HEK293 (cell line): ENCODE measurements at regions not wholly inside any gene's neighbourhood (a gene's known extent, or its start where the extent isn't known, plus 50 kb on each side); places are given as distances from the start of the nearest gene placed in this dataset.

Experiments
- ZNF324 ChIP-seq: fragments of 450-650 bp; formaldehyde crosslinking; IDR thresholded peaks from 2 replicates; pipeline ENCODE4 v1.5.1; 2016; ENCODE audit warnings: missing biosample characterization, missing genetic modification characterization
- TF ChIP-seq, protein P1 (sequence below): fragments of 450-650 bp; formaldehyde crosslinking; IDR thresholded peaks from 2 replicates; pipeline ENCODE4 v1.5.1; 2016; ENCODE audit warnings: missing biosample characterization, missing genetic modification characterization
- TF ChIP-seq, protein P2 (sequence below): fragments of 450-650 bp; formaldehyde crosslinking; IDR thresholded peaks from 2 replicates; pipeline ENCODE4 v1.5.1; 2016; ENCODE audit warnings: missing biosample characterization, missing genetic modification characterization

DNA sequence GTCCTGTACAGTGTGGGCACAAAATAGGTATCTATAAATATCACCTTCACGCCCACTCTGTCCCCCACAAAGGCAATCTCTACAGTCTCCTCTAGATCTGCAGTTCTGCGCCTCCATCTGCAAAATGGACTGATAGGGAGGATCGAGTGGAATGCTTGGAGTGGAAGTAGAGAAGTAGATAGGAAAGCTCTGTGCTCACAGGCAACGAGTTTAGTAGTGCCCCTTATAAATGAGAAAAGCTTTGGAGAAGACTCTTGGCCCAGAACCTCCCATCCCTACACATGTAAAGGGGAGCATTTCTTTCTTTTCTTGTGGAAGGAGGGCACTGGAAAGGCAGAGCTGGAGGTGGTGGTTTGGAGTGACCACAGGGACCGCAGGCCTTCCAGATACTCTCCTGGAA lies 88.5 kb downstream of the ZNF621 start:
- TF ChIP-seq ZNF324 (tag by site-specific recombination) = no peak
- TF ChIP-seq, protein P1, sequence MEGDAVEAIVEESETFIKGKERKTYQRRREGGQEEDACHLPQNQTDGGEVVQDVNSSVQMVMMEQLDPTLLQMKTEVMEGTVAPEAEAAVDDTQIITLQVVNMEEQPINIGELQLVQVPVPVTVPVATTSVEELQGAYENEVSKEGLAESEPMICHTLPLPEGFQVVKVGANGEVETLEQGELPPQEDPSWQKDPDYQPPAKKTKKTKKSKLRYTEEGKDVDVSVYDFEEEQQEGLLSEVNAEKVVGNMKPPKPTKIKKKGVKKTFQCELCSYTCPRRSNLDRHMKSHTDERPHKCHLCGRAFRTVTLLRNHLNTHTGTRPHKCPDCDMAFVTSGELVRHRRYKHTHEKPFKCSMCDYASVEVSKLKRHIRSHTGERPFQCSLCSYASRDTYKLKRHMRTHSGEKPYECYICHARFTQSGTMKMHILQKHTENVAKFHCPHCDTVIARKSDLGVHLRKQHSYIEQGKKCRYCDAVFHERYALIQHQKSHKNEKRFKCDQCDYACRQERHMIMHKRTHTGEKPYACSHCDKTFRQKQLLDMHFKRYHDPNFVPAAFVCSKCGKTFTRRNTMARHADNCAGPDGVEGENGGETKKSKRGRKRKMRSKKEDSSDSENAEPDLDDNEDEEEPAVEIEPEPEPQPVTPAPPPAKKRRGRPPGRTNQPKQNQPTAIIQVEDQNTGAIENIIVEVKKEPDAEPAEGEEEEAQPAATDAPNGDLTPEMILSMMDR = no peak
- TF ChIP-seq, protein P2, sequence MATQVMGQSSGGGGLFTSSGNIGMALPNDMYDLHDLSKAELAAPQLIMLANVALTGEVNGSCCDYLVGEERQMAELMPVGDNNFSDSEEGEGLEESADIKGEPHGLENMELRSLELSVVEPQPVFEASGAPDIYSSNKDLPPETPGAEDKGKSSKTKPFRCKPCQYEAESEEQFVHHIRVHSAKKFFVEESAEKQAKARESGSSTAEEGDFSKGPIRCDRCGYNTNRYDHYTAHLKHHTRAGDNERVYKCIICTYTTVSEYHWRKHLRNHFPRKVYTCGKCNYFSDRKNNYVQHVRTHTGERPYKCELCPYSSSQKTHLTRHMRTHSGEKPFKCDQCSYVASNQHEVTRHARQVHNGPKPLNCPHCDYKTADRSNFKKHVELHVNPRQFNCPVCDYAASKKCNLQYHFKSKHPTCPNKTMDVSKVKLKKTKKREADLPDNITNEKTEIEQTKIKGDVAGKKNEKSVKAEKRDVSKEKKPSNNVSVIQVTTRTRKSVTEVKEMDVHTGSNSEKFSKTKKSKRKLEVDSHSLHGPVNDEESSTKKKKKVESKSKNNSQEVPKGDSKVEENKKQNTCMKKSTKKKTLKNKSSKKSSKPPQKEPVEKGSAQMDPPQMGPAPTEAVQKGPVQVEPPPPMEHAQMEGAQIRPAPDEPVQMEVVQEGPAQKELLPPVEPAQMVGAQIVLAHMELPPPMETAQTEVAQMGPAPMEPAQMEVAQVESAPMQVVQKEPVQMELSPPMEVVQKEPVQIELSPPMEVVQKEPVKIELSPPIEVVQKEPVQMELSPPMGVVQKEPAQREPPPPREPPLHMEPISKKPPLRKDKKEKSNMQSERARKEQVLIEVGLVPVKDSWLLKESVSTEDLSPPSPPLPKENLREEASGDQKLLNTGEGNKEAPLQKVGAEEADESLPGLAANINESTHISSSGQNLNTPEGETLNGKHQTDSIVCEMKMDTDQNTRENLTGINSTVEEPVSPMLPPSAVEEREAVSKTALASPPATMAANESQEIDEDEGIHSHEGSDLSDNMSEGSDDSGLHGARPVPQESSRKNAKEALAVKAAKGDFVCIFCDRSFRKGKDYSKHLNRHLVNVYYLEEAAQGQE = no peak
